Prostate gland (tissue), 2 donors: ENCODE measurements at regions not wholly inside any gene's neighbourhood (a gene's known extent, or its start where the extent isn't known, plus 50 kb on each side); places are given as distances from the start of the nearest gene placed in this dataset.
"Not testable (repeated sequence)": the region's sequence is repeated elsewhere in the genome, so short reads cannot be mapped to it uniquely, and the experiment has no call there.

ENCODE experiments used
- DNase-seq: peaks from one replicate; pipeline ENCODE4 v3.0.0-alpha.2; 2019; ENCODE audit warnings: low spot score
- H3K27ac ChIP-seq, 2 donors: fragments of 200-600 bp; sonication (generic); 2 replicates each; pipeline ENCODE4 v1.5.1; 2017 to 2019
- H3K27me3 ChIP-seq: fragments of 200-600 bp; sonication (generic); replicated peaks from 2 replicates; pipeline ENCODE4 v1.5.1; 2019; ENCODE audit not compliant: insufficient read depth
- H3K36me3 ChIP-seq, 2 donors: fragments of 200-600 bp; sonication (generic); 1 replicate in 1 of 2; 2 replicates in 1 of 2; pipeline versions ENCODE4 v1.5.1 to v1.8.1; 2017 to 2019
- H3K4me1 ChIP-seq: fragments of 200-600 bp; sonication (generic); replicated peaks from 2 replicates; pipeline ENCODE4 v1.5.1; 2019
- H3K4me3 ChIP-seq, 2 donors: fragments of 200-600 bp; sonication (generic); 2 replicates each; pipeline ENCODE4 v1.5.1; 2017 to 2019
- H3K9me3 ChIP-seq: fragments of 200-600 bp; sonication (generic); 2 replicates; pipeline ENCODE4 v1.5.1; 2017
- POLR2A ChIP-seq: fragments of 450-650 bp; IDR thresholded peaks from one replicate; pipeline ENCODE4 v1.6.1; 2016; ENCODE audit warnings: antibody characterized with exemption, mild to moderate bottlenecking
- POLR2AphosphoS5 ChIP-seq: sonication (generic); formaldehyde crosslinking; IDR thresholded peaks from one replicate; pipeline ENCODE4 v1.6.1; 2017; ENCODE audit warnings: antibody characterized with exemption
- WGBS: methylation state at CpG from one replicate; pipeline ENCODE4 v1.1.5; 2018; 5-methylcytosine and 5-hydroxymethylcytosine counted together
- intact Hi-C: fragments of 100-400 bp; cut with DNase I; formaldehyde crosslinking; loops from one replicate; pipeline ENCODE4 v1.14.2; 2022
- TF ChIP-seq, protein P1 (sequence below), 4 experiments: fragments of 200-600 bp in 2 of 4; fragments of 450-650 bp in 2 of 4; sonication (generic) in 2 of 4; IDR thresholded peaks; 1 replicate in 3 of 4; 2 replicates in 1 of 4; pipeline ENCODE4 v1.5.1; 2016 to 2019; ENCODE audit warnings: antibody characterized with exemption in 4 of 4, mild to moderate bottlenecking in 2 of 4, moderate library complexity in 2 of 4

DNA sequence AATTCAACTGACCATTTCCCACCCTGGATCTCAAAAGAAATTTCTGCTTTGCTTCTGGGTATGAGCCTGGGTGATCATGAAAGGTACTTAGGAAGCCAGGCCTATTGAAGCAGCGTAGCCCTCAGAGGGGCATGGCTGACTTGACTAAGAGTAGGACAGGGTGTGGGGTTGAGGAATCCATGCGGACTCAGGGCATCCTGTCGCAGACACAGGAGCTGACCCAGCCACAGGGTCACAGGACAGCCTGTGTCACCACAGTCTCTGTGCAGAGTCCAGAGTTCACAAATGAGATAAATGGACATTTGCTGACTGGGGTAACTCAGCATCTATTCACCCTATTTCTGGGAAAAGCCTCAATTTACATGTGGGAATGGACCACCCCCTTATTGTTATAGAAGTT, 262.3 kb downstream of the CEP170 start:
- H3K36me3 ChIP-seq, H3K27ac ChIP-seq, H3K9me3 ChIP-seq, H3K4me1 ChIP-seq, H3K4me3 ChIP-seq, DNase-seq, intact Hi-C loops, H3K27me3 ChIP-seq: not testable (repeated sequence)
- WGBS: 95% methylated on average over 3 of the region's 3 CpGs

DNA sequence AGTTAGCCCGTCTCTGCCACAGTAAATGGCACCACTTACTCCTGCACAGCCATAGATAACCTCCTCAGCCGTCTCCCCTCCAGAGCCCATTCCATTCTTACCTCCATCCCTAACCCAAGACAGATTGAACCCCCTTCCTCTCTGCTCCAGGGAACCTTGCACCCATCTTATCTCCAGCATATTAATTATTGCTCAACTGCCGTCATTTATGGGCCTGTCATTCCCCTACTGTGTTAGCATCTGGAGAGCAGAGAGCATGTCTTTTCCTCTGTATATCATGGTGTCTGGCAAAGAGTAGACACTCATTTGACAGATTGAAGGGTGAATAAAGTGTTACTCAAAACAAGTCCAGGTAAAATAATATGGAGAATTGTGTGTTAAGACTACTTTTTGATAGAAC, 270.0 kb downstream of the CEP170 start:
- H3K4me1 ChIP-seq, H3K27me3 ChIP-seq, H3K4me3 ChIP-seq, DNase-seq, H3K36me3 ChIP-seq, intact Hi-C loops, H3K27ac ChIP-seq, H3K9me3 ChIP-seq: not testable (repeated sequence)
- 86% methylated on average over 3 of the region's 3 CpGs for WGBS

DNA sequence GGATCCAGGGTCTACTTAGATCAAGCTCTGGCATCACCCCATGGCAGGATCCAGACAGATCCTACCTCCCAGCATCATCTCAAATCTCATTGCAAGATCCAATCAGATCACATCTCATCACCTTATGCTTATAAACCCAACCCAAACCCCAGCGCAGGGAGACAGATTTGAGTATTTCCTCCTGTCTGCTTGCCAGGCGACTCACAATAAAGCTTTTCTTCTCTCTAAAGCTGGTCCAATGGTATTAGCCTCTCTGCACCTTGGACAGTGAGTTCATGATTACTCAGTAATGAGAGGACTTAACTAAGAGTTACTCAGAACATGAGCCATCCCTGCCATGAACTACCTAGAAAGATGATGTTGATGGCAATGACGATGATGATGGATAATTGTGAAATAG, 281.7 kb downstream of the CEP170 start:
- DNase-seq, H3K4me3 ChIP-seq, intact Hi-C loops, H3K9me3 ChIP-seq, H3K27me3 ChIP-seq, H3K4me1 ChIP-seq, H3K27ac ChIP-seq, H3K36me3 ChIP-seq: not testable (repeated sequence)
- WGBS: 83% methylated on average over 3 of the region's 3 CpGs

DNA sequence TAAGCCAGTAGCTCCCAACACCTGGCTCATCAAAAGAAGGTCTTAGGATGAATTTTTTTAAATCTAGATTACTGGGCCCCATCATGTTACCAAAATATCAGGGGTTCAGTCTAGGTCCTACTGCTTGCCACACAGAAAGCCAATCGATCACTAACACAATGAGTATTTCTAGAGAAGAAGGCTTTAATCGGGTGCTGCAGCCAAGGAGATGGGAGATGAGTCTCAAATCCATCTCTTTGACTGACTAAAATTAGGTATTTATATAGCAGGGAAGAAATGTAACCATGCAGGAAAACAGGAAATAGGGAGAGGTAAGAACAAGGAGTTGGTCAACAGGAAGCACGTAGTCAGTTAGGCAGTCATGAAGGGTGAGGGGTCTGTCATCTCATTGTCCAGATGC, 288.2 kb downstream of the CEP170 start:
- no peak overlapping the region for H3K27ac ChIP-seq
- TF ChIP-seq, protein P1, sequence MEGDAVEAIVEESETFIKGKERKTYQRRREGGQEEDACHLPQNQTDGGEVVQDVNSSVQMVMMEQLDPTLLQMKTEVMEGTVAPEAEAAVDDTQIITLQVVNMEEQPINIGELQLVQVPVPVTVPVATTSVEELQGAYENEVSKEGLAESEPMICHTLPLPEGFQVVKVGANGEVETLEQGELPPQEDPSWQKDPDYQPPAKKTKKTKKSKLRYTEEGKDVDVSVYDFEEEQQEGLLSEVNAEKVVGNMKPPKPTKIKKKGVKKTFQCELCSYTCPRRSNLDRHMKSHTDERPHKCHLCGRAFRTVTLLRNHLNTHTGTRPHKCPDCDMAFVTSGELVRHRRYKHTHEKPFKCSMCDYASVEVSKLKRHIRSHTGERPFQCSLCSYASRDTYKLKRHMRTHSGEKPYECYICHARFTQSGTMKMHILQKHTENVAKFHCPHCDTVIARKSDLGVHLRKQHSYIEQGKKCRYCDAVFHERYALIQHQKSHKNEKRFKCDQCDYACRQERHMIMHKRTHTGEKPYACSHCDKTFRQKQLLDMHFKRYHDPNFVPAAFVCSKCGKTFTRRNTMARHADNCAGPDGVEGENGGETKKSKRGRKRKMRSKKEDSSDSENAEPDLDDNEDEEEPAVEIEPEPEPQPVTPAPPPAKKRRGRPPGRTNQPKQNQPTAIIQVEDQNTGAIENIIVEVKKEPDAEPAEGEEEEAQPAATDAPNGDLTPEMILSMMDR (IDR thresholded peaks at IDR 0.05): no peak
- TF ChIP-seq POLR2AphosphoS5 (no peak), POLR2A (no peak)
- intact Hi-C loops: no loop called here
- H3K36me3 ChIP-seq: no peaks in the 10 kb centered on the region
- no peak for DNase-seq
- no peaks in the 10 kb centered on the region for H3K4me1 ChIP-seq
- H3K27me3 ChIP-seq: no peaks in the 10 kb centered on the region
- no peak overlapping the region for H3K4me3 ChIP-seq
- WGBS: 95% methylated on average over 3 of the region's 3 CpGs
- no peaks in the 10 kb centered on the region for H3K9me3 ChIP-seq

DNA sequence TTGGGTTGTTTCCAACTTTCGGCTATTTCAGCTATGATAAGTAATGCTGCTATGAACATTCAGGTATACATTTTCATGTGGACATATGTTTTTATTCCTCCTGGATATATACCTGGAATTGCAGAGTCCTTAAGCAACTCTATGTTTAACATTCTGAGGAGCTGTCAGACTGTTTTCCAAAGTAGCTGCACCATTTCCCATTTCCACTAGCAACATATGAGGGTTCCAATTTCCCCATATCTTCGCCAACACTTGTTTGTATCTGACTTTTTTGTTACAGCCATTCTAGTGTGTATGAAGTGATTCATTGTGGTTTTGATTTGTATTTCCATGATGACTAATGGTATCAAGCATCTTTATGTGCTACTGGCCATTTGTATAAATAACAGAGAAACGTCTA, 295.7 kb downstream of the CEP170 start:
- H3K27ac ChIP-seq, H3K36me3 ChIP-seq, H3K4me3 ChIP-seq, H3K9me3 ChIP-seq, DNase-seq, H3K27me3 ChIP-seq, intact Hi-C loops, H3K4me1 ChIP-seq: not testable (repeated sequence)
- WGBS: 63% methylated on average over 3 of the region's 3 CpGs

DNA sequence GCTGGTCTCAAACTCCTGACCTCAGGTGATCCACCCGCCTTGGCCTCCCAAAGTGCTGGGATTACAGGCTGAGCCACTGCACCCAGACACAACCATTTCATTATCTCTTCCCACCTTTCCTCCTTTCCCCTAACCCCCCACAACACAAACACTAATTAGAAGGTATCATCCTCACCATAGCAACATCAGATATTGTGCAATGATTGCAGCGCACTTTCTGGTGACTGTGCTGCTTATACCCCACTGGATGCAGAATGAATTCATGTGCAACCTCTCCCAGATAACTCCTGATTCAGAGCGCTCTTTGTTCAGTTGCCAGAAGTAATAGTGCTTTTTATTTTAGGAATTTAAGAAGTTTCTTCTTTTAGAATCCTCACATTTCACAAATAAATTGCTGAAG, 300.1 kb downstream of the CEP170 start:
- DNase-seq, intact Hi-C loops, H3K4me1 ChIP-seq, H3K9me3 ChIP-seq, H3K27ac ChIP-seq, H3K36me3 ChIP-seq, H3K4me3 ChIP-seq, H3K27me3 ChIP-seq: not testable (repeated sequence)
- WGBS: 90% methylated on average over 3 of the region's 3 CpGs

DNA sequence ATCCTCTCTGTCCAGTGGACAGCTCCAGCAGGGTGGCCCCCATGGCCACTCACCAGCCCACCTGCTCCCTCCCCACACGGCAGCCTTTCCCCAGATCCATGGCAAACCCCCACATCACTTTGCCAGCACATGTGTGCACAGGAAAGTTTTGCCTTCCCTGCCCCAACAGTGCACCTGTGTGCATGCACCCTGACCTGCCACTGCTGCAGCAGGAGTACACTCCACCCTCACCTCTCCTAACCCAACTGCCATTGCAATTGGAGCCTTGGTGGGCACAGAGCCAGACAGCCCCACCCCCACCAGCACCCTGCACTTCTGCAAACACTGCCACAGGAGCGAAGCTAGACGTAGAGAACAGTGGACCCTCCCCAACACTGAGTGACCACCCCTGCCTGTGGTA, 308.9 kb downstream of the CEP170 start:
- no peak overlapping the region for H3K4me3 ChIP-seq
- no peaks in the 10 kb centered on the region for H3K27me3 ChIP-seq
- WGBS: 56% methylated on average over 3 of the region's 3 CpGs
- no peak overlapping the region for H3K27ac ChIP-seq
- no peaks in the 10 kb centered on the region for H3K9me3 ChIP-seq
- H3K4me1 ChIP-seq: no peaks in the 10 kb centered on the region
- H3K36me3 ChIP-seq: no peaks in the 10 kb centered on the region
- TF ChIP-seq, protein P1 (IDR thresholded peaks at IDR 0.05): no peak
- TF ChIP-seq POLR2A (no peak), POLR2AphosphoS5 (no peak)
- intact Hi-C loops: no loop called here
- DNase-seq: no peak

DNA sequence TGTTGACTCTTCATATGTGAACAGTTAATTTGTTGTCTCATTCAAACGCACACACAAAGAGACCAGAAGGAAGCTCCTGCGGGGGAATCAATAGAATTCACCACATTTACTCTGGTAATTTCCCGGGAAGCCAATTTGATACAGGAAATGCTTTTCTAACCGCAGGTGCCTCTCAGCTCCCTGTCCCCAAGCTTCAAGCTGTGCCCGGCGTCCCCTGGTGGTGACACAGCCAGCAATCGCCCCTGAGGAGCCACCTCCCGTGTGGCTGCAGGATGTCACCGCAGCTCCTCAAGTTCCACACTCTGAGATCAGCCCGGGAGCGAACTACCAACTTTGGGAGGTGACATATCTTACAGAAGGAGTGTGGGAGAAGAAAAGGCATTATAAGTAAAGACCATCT, 318.4 kb downstream of the CEP170 start:
- intact Hi-C loops, H3K4me3 ChIP-seq, H3K27me3 ChIP-seq, H3K27ac ChIP-seq, H3K9me3 ChIP-seq, DNase-seq, H3K4me1 ChIP-seq, H3K36me3 ChIP-seq: not testable (repeated sequence)
- WGBS: 22% methylated on average over 11 of the region's 11 CpGs

DNA sequence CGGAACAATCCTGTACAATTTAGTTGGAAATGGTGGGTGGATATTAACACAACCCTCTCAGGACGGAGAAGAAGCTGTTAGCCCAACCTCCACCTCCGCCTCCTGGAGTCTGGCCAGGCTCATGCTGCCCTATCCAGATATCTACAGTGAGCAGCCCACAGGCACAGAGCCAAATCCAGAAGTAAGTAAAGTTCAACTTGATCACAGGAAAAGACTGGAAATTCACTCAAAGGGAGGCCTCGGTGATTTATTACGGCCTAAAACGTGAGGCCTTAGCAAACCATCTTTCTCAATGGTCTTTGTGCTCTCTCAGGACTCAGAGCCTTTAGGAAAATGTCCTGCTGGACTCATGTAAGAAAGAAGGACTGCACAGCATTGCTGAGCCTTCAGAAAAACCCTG, 330.4 kb downstream of the CEP170 start:
- H3K27ac ChIP-seq: not testable (repeated sequence)

DNA sequence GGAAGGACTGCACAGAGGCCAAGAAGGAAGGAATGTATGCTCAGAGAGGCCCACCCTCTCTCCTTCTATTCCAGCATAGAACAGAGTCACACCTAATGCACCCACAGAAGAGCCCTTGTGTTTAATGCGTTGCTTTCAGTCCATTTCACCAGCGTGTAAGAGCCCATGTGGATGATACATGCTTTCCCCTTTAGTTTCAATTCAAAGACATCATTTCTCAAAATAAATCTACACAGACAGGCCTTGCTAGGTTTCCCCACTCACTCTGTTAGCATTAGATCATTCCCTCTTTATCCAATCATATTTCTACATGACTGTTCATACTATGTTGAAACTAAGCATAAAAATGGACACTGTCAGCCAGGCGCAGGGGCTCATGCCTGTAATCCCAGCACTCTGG, 331.5 kb downstream of the CEP170 start:
- WGBS: 95% methylated on average over 3 of the region's 3 CpGs
- H3K36me3 ChIP-seq, DNase-seq, H3K27ac ChIP-seq, H3K4me3 ChIP-seq, H3K9me3 ChIP-seq, intact Hi-C loops, H3K27me3 ChIP-seq, H3K4me1 ChIP-seq: not testable (repeated sequence)

More for the DNA sequence above, 330.4 kb downstream of the CEP170 start:
- intact Hi-C loops, H3K36me3 ChIP-seq, H3K27me3 ChIP-seq, H3K9me3 ChIP-seq, H3K4me3 ChIP-seq, DNase-seq, H3K4me1 ChIP-seq: not testable (repeated sequence)
- WGBS: 12% methylated on average over 6 of the region's 6 CpGs

DNA sequence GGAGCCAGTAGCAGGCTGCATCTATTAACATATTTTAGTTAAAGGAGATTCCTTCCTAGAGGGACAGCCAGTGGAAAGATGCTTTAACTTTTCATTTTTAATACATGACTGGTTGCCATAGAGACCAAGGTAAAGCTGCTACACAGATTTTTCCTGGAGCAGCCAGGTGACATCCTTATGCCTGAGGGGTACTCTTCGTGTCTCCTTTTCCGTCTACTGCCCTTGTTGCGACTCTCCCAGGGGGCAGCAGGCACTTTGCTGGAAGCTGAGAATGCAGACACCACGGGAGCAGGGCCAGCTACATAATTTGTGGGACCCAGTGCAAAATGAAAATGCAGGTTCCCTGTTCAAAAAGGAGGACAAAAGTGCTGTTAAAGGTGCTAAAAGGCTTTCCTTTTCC, 340.4 kb downstream of the CEP170 start:
- 33% methylated on average over 4 of the region's 4 CpGs for WGBS

More for the DNA sequence above, 340.4 kb downstream of the CEP170 start:
- H3K4me1 ChIP-seq, intact Hi-C loops, DNase-seq, H3K27me3 ChIP-seq, H3K9me3 ChIP-seq, H3K27ac ChIP-seq, H3K36me3 ChIP-seq, H3K4me3 ChIP-seq: not testable (repeated sequence)
